ENCODE measurements at regions not wholly inside any gene's neighbourhood (a gene's known extent, or its start where the extent isn't known, plus 50 kb on each side); places are given as distances from the start of the nearest gene placed in this dataset.

GRCh38 chr16:55008836-55009510, 78.3 kb downstream of the IRX5 start:
- TF ChIP-seq CTCF (IDR thresholded peaks at IDR 0.05; ENCODE audit: insufficient read depth, low read depth, low read length) (no peak), EZH2 (IDR thresholded peaks at IDR 0.05; ENCODE audit: insufficient read depth, low read length) (no peak)
